ENCODE measurements at regions not wholly inside any gene's neighbourhood (a gene's known extent, or its start where the extent isn't known, plus 50 kb on each side); places are given as distances from the start of the nearest gene placed in this dataset.

- Mint-ChIP-seq H3K27me3 (ENCODE audit: unreplicated experiment) (no peaks in the 10 kb centered on the region), H3K27ac (ENCODE audit: unreplicated experiment) (no peak overlapping the region), H3K4me3 (ENCODE audit: low read depth, unreplicated experiment) (no peak overlapping the region), H3K9me3 (ENCODE audit: low read depth, unreplicated experiment) (no peaks in the 10 kb centered on the region), H3K4me1 (ENCODE audit: low read depth, unreplicated experiment) (peaks cover 7% of the 10 kb centered on the region), H3K36me3 (ENCODE audit: insufficient read depth, unreplicated experiment) (no peaks in the 10 kb centered on the region)
- intact Hi-C loops (cut with micrococcal nuclease; ENCODE audit: unreplicated experiment) = no loop called here
- no peak for DNase-seq
- no TSS peak for BruUV-seq (replicated peaks)
- CTCF ChIA-PET = no interaction called here
- no peak for TF ChIP-seq CTCF (IDR thresholded peaks at IDR 0.05; ENCODE audit: unreplicated experiment)
Measured at GRCh38 chr15:36491912-36492311, 87.5 kb upstream of the CDIN1 start.

- BruUV-seq (replicated peaks) = no TSS peak
- intact Hi-C loops (cut with micrococcal nuclease; ENCODE audit: unreplicated experiment) = no loop called here
- CTCF ChIA-PET = no interaction called here
- no peak overlapping the region for H3K27ac Mint-ChIP-seq (ENCODE audit: unreplicated experiment)
- no peak for DNase-seq
- no peak overlapping the region for H3K4me3 Mint-ChIP-seq (ENCODE audit: low read depth, unreplicated experiment)
- no peaks in the 10 kb centered on the region for H3K27me3 Mint-ChIP-seq (ENCODE audit: unreplicated experiment)
- H3K4me1 Mint-ChIP-seq (ENCODE audit: low read depth, unreplicated experiment) = peaks cover 7% of the 10 kb centered on the region
- no peaks in the 10 kb centered on the region for H3K9me3 Mint-ChIP-seq (ENCODE audit: low read depth, unreplicated experiment)
- TF ChIP-seq CTCF (IDR thresholded peaks at IDR 0.05; ENCODE audit: unreplicated experiment) = no peak
- H3K36me3 Mint-ChIP-seq (ENCODE audit: insufficient read depth, unreplicated experiment) = no peaks in the 10 kb centered on the region
Measured at GRCh38 chr15:36495456-36495991, 83.9 kb upstream of the CDIN1 start.

- Mint-ChIP-seq H3K4me3 (ENCODE audit: low read depth, unreplicated experiment) (no peak overlapping the region), H3K9me3 (ENCODE audit: low read depth, unreplicated experiment) (no peaks in the 10 kb centered on the region), H3K27ac (ENCODE audit: unreplicated experiment) (no peak overlapping the region), H3K27me3 (ENCODE audit: unreplicated experiment) (no peaks in the 10 kb centered on the region), H3K4me1 (ENCODE audit: low read depth, unreplicated experiment) (peaks cover 15% of the 10 kb centered on the region), H3K36me3 (ENCODE audit: insufficient read depth, unreplicated experiment) (no peaks in the 10 kb centered on the region)
- TF ChIP-seq CTCF (IDR thresholded peaks at IDR 0.05; ENCODE audit: unreplicated experiment) = no peak
- no TSS peak for BruUV-seq (replicated peaks)
- no peak for DNase-seq
- CTCF ChIA-PET = interaction anchor here (0.6 kb wide), 1 partner anchor 88 kb away, joined by 3 read pairs; no protein-coding TSS in a partner anchor
- intact Hi-C loops (cut with micrococcal nuclease; ENCODE audit: unreplicated experiment) = no loop called here
Measured at GRCh38 chr15:36497901-36498300, 81.5 kb upstream of the CDIN1 start.

GRCh38 chr15:36498401-36498800, 81.0 kb upstream of the CDIN1 start:
- H3K36me3 Mint-ChIP-seq (ENCODE audit: insufficient read depth, unreplicated experiment) = no peaks in the 10 kb centered on the region
- CTCF ChIA-PET = no interaction called here
- no peak overlapping the region for H3K4me3 Mint-ChIP-seq (ENCODE audit: low read depth, unreplicated experiment)
- H3K9me3 Mint-ChIP-seq (ENCODE audit: low read depth, unreplicated experiment) = no peaks in the 10 kb centered on the region
- H3K27me3 Mint-ChIP-seq (ENCODE audit: unreplicated experiment) = no peaks in the 10 kb centered on the region
- H3K27ac Mint-ChIP-seq (ENCODE audit: unreplicated experiment) = no peak overlapping the region
- no peak for DNase-seq
- TF ChIP-seq CTCF (IDR thresholded peaks at IDR 0.05; ENCODE audit: unreplicated experiment) = no peak
- H3K4me1 Mint-ChIP-seq (ENCODE audit: low read depth, unreplicated experiment) = peaks cover 17% of the 10 kb centered on the region
- no TSS peak for BruUV-seq (replicated peaks)
- intact Hi-C loops (cut with micrococcal nuclease; ENCODE audit: unreplicated experiment) = no loop called here

Data from Calu3 (cell line).